NCI-H510A (cell line): ENCODE measurements at regions not wholly inside any gene's neighbourhood (a gene's known extent, or its start where the extent isn't known, plus 50 kb on each side); places are given as distances from the start of the nearest gene placed in this dataset.

Source experiments
- DNase-seq: peaks from one replicate; lab custom pipeline; 2025; lab: John Stamatoyannopoulos, UW

- DNase-seq: no peak
Measured at GRCh38 chr4:83855044-83855443, 319.1 kb downstream of the GPAT3 start.

- DNase-seq: no peak
Measured at GRCh38 chr4:83852085-83852451, 316.2 kb downstream of the GPAT3 start.

- DNase-seq: no peak
Measured at GRCh38 chr4:83851261-83852084, 315.6 kb downstream of the GPAT3 start.

DNA sequence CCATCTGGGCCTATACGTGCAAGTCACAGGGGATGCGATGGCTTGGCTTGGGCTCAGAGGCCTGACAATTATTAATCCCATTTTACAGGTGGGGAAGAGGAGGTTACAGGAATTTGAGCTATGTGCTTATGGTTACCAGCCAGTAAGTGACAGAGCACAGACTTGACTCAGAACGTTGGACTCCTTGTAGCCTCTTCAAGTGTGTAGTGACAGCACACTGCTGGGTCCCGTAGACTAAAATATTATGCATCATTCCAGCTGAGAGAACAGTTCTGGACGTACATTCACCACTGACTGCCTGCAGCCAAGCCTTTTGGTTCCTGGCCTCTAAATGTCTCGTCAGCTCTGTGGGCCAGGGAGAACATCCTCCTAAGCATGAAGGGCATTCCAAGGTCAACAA, 314.5 kb downstream of the GPAT3 start:
- no peak for DNase-seq

- no peak for DNase-seq
Measured at GRCh38 chr4:83846193-83846830, 310.4 kb downstream of the GPAT3 start.

DNA sequence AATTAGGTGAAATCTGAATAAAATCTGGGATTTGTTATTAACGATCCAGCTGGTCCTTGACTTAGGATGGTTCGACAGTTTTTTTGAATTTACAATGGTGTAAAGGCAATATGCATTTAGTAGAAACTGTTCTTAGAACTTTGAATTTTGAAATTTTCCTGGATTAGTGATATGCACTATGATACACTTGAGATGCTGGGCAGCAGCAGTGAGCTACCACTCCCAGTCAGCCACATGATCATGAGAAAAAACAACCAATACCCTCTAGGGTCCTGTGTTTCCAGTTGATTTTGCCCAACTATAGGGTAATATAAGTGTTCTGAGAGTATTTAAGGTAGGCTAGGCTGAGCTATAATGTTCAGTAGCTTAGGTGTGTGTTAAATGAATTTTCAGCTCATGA, 303.7 kb downstream of the GPAT3 start:
- DNase-seq: no peak

DNA sequence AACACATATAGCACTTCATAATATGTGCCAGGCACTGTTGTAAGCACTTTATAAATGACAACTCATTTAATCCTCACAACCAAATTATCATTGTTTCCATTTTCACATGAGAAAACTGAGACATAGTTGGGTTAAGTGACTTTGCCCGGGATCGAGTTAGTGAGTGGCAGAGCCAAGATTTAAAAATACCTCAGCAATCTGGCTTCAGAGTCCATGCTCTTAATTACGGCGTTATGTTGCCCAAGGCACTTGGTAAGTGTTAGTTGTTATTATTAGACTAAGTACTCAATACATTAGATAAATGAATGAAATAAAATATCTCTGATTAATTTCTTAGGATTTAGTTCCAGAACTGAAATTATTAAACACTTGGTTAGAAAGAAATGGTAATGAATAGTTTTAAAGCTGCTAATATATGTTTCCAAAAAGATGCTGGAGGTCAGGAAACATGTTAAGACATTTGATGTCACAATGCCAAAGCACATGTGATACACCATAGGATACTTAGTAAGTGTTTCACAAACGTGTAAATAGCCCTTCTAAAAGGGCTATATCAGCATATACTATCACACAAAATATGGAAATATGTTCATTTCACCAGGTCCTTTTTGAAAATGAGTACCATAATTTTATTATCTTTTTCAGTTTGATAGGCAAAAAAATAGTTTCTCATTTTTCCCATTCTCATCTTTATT, 301.9 kb downstream of the GPAT3 start:
- DNase-seq: no peak

DNA sequence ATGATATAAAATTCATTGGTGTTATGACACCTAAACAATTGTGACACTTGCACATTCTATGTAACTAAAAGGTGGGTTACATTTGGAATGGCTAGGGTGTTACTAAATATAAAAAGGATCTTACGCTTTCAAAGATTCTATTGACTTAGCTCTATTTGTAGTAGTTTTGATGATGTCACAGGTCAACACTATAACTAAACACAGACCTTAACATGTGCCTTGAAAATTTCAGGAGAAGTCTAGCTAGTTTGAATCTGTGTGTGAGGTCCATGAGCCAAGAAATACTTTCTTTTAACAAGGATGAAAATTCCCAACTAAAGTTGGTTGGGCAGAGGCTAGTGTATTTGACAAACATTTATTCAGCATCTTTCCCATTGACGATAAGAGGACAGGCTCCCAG, 298.0 kb downstream of the GPAT3 start:
- no peak for DNase-seq

GRCh38 chr4:83832110-83832825, 296.4 kb downstream of the GPAT3 start:
- no peak for DNase-seq

GRCh38 chr4:83831588-83831987, 295.7 kb downstream of the GPAT3 start:
- no peak for DNase-seq

GRCh38 chr4:83830138-83830888, 294.4 kb downstream of the GPAT3 start:
- DNase-seq: no peak

- no peak for DNase-seq
Measured at GRCh38 chr4:83828601-83829000, 292.7 kb downstream of the GPAT3 start.

DNA sequence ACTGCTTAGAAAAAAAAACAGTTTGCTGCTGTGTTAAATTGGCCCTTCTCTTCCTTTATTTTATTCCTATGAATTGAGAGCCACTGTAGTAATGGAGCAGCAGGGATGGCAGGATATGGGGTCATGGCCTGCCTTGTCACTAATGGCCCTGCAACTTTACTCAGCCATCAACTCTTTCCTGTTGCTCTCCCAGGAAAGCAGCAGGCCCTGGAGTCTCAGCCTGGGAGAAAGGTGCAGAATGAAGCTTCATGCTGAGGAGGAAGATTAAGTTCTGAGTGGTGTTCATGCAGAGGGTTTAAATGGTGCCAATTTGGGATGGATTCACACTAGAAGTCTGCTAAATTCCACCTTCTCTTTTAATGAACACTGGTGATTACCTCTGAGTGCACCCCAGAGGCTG, 285.6 kb downstream of the GPAT3 start:
- DNase-seq: no peak

DNA sequence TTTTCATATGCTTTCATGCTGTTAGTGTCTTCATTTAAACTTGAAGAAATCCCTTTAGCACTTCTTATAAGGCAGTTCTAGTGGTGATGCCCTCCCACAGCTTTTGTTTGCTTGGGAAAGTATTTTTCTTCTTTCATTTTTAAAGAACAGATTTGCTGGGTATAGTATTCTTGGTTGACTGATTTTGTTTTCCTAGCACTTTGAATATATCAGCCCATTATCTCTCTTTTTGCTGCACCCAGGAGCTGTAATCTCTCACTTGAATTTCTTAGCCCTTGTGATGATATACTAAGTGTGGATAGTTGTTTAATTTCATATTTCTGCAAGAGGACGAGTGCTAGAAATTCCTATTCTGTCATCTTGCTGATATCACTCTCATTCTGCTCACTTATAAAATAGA, 283.7 kb downstream of the GPAT3 start:
- DNase-seq: no peak

- no peak for DNase-seq
Measured at GRCh38 chr4:83810428-83810827, 274.5 kb downstream of the GPAT3 start.

GRCh38 chr4:83809581-83809980, 273.7 kb downstream of the GPAT3 start:
- no peak for DNase-seq

GRCh38 chr4:83793481-83793880, 257.6 kb downstream of the GPAT3 start:
- no peak for DNase-seq

- no peak for DNase-seq
Measured at GRCh38 chr4:83785891-83786290, 250.0 kb downstream of the GPAT3 start.

DNA sequence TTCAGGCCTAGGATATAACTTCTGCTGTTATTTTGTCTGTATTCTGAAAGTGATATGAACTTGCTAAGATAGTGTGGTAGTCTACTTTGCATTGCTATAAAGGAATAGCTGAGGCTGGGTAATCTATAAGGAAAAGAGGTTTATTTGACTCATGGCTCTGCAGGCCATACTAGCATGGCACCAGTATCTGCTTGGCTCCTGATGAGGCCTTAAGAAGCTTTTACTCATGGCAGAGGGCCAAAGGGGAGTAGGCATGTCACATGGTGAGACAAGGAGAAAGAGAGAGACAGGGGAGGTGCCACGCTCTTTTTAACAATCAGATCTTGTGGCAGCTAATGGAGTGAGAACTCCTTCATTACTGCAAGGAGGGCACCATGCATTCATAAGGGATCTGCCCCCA, 247.3 kb downstream of the GPAT3 start:
- no peak for DNase-seq

DNA sequence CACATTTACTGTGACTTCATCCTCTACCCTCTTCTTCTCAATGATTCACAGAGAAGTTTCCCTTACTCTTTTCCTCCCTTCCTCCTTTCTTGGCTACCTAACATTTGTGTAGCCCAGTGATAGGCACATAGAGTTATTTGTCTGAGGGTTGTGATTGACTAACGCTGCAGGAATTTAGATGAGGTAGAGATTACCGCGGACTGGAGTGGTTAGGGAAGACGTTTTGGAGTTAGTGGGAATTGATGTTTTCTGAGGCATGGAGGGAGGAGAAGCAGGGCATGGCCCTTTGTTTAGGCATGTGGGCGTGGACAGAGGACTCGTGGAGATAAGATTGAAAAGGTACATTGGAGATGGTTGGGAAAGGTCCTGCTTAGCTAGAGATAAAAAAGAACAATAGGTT, 246.7 kb downstream of the GPAT3 start:
- no peak for DNase-seq

DNA sequence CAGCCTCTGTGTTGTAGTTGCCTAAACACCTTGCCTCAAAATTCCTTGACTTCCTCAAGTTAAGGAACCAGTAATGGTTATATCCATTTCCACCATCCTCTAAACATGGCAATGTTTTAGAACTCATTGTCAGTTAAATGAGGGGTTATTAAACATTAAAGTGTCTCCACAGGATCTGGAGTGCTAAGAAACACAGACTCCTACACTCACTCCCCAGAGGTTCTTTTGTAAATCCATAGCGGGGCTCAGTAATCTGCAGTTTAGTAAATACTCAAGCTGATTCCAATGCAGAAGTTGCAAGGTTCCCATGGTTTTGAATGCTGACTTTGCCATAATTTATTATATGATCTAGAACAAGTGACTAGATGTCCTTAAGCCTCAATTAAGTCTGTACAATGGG, 245.5 kb downstream of the GPAT3 start:
- no peak for DNase-seq
